H9 (cell line): ENCODE measurements at regions not wholly inside any gene's neighbourhood (a gene's known extent, or its start where the extent isn't known, plus 50 kb on each side); places are given as distances from the start of the nearest gene placed in this dataset.

Experiments
- DNase-seq: peaks from one replicate; pipeline ENCODE4 v3.0.0-alpha.2; 2017
- H2AFZ ChIP-seq: one replicate; pipeline ENCODE4 v1.6.1; 2013; ENCODE audit warnings: mild to moderate bottlenecking, low read length, control low read depth, moderate library complexity
- H2AK5ac ChIP-seq: 2 replicates; pipeline ENCODE4 v1.6.1; 2013; ENCODE audit warnings: low read length, control low read depth, mixed read lengths; ENCODE audit not compliant: insufficient read length
- H2BK120ac ChIP-seq: one replicate; pipeline ENCODE4 v1.6.1; 2013; ENCODE audit warnings: low read depth, mild to moderate bottlenecking, low read length, control low read depth, inconsistent platforms; ENCODE audit not compliant: poor library complexity, severe bottlenecking
- H2BK12ac ChIP-seq: 2 replicates; pipeline ENCODE4 v1.6.1; 2013; ENCODE audit warnings: low read length, control low read depth, mixed read lengths, low read depth; ENCODE audit not compliant: insufficient read length
- H2BK15ac ChIP-seq: 2 replicates; pipeline ENCODE4 v1.6.1; 2013; ENCODE audit warnings: low read depth, low read length, control low read depth
- H2BK20ac ChIP-seq: one replicate; pipeline ENCODE4 v1.6.1; 2013; ENCODE audit warnings: low read depth, mild to moderate bottlenecking, low read length, control low read depth, inconsistent platforms; ENCODE audit not compliant: poor library complexity, severe bottlenecking
- H2BK5ac ChIP-seq: 2 replicates; pipeline ENCODE4 v1.6.1; 2013; ENCODE audit warnings: low read length, control low read depth, mixed read lengths; ENCODE audit not compliant: insufficient read length
- H3K14ac ChIP-seq: 2 replicates; pipeline ENCODE4 v1.6.1; 2013; ENCODE audit warnings: low read length, control low read depth; ENCODE audit not compliant: insufficient read depth
- H3K18ac ChIP-seq: 2 replicates; pipeline ENCODE4 v1.6.1; 2013; ENCODE audit warnings: low read depth, mild to moderate bottlenecking, mixed read lengths, low read length, control low read depth; ENCODE audit not compliant: insufficient read length
- H3K23ac ChIP-seq: 2 replicates; pipeline ENCODE4 v1.6.1; 2013; ENCODE audit warnings: low read length, control low read depth, mixed read lengths, low read depth; ENCODE audit not compliant: insufficient read length
- H3K23me2 ChIP-seq: 2 replicates; pipeline ENCODE4 v1.6.1; 2013; ENCODE audit warnings: low read depth, mild to moderate bottlenecking, mixed read lengths, low read length, control low read depth; ENCODE audit not compliant: insufficient read length, poor library complexity, severe bottlenecking
- H3K27ac ChIP-seq: 2 replicates; pipeline ENCODE4 v1.5.1; 2013; ENCODE audit warnings: low read length, control low read depth, mixed read lengths, low read depth; ENCODE audit not compliant: insufficient read length
- H3K27me3 ChIP-seq: 2 replicates; pipeline ENCODE4 v1.6.1; 2013; ENCODE audit warnings: low read length, control low read depth, inconsistent platforms; ENCODE audit not compliant: insufficient read depth
- H3K4ac ChIP-seq: 2 replicates; pipeline ENCODE4 v1.6.1; 2013; ENCODE audit warnings: low read depth, mild to moderate bottlenecking, control low read depth, inconsistent platforms, low read length, moderate library complexity
- H3K4me1 ChIP-seq: 2 replicates; pipeline ENCODE4 v1.6.1; 2013; ENCODE audit warnings: low read length, control low read depth, inconsistent platforms; ENCODE audit not compliant: insufficient read depth
- H3K4me2 ChIP-seq: 2 replicates; pipeline ENCODE4 v1.6.1; 2013; ENCODE audit warnings: low read length, control low read depth, mixed read lengths; ENCODE audit not compliant: insufficient read length, insufficient read depth
- H3K56ac ChIP-seq: 2 replicates; pipeline ENCODE4 v1.6.1; 2013; ENCODE audit warnings: low read depth, mild to moderate bottlenecking, mixed read lengths, low read length, control low read depth; ENCODE audit not compliant: insufficient read length
- H3K79me1 ChIP-seq: 2 replicates; pipeline ENCODE4 v1.6.1; 2013; ENCODE audit warnings: low read depth, mild to moderate bottlenecking, moderate library complexity, low read length, control low read depth, inconsistent platforms; ENCODE audit not compliant: insufficient read depth, poor library complexity, severe bottlenecking
- H3K79me2 ChIP-seq: 2 replicates; pipeline ENCODE4 v1.6.1; 2013; ENCODE audit warnings: low read length, control low read depth, inconsistent platforms; ENCODE audit not compliant: insufficient read depth
- H3K9ac ChIP-seq: 2 replicates; pipeline ENCODE4 v1.6.1; 2013; ENCODE audit warnings: low read length, control low read depth, mixed read lengths; ENCODE audit not compliant: insufficient read length; ENCODE audit errors: extremely low read depth
- H3K9me3 ChIP-seq: one replicate; pipeline ENCODE4 v1.6.1; 2013; ENCODE audit warnings: low read depth, low read length, inconsistent platforms; ENCODE audit not compliant: control insufficient read depth
- H3T11ph ChIP-seq: one replicate; pipeline ENCODE4 v1.6.1; 2013; ENCODE audit warnings: mild to moderate bottlenecking, low read length, control low read depth, inconsistent platforms
- H4K20me1 ChIP-seq: one replicate; pipeline ENCODE4 v1.6.1; 2013; ENCODE audit not compliant: control insufficient read depth, insufficient read length, insufficient read depth
- H4K5ac ChIP-seq: 2 replicates; pipeline ENCODE4 v1.6.1; 2013; ENCODE audit warnings: low read depth, mild to moderate bottlenecking, mixed read lengths, low read length, control low read depth; ENCODE audit not compliant: insufficient read length
- H4K8ac ChIP-seq: replicated peaks from 2 replicates; pipeline ENCODE4 v1.6.1; 2013; ENCODE audit warnings: low read length, control low read depth, mixed read lengths, low read depth; ENCODE audit not compliant: insufficient read length
- H4K91ac ChIP-seq: 2 replicates; pipeline ENCODE4 v1.6.1; 2013; ENCODE audit warnings: low read depth, mild to moderate bottlenecking, moderate library complexity, mixed read lengths, low read length, control low read depth; ENCODE audit not compliant: insufficient read length
- H3K27ac Mint-ChIP-seq, 3 experiments: 2 replicates in 2 of 3; 3 replicates in 1 of 3; pipeline ENCODE4 v1.8.0; 2020 to 2021; ENCODE audit warnings: mixed read lengths in 3 of 3, mild to moderate bottlenecking in 1 of 3, moderate library complexity in 1 of 3
- H3K27me3 Mint-ChIP-seq: 2 replicates; pipeline ENCODE4 v1.8.0; 2021; ENCODE audit warnings: low read depth, mild to moderate bottlenecking, moderate library complexity, mixed read lengths
- H3K36me3 Mint-ChIP-seq, 3 experiments: 2 replicates in 2 of 3; 3 replicates in 1 of 3; pipeline ENCODE4 v1.8.0; 2020 to 2021; ENCODE audit warnings: low read depth in 3 of 3, mixed read lengths in 3 of 3; ENCODE audit not compliant: insufficient read depth in 1 of 3
- H3K4me1 Mint-ChIP-seq, 2 experiments: 2 replicates each; pipeline ENCODE4 v1.8.0; 2020; ENCODE audit warnings: mixed read lengths in 2 of 2
- H3K4me3 Mint-ChIP-seq, 2 experiments: 2 replicates in 1 of 2; 3 replicates in 1 of 2; pipeline ENCODE4 v1.8.0; 2020 to 2021; ENCODE audit warnings: mild to moderate bottlenecking in 2 of 2, mixed read lengths in 2 of 2, moderate library complexity in 1 of 2
- H3K9me3 Mint-ChIP-seq, 2 experiments: 2 replicates in 1 of 2; 3 replicates in 1 of 2; pipeline ENCODE4 v1.8.0; 2020; ENCODE audit warnings: mild to moderate bottlenecking in 2 of 2, mixed read lengths in 2 of 2, moderate library complexity in 1 of 2
- CTCF ChIP-seq: fragments of 200-600 bp; sonication (generic); conservative IDR thresholded peaks from 3 replicates; pipeline ENCODE4 v1.8.0; 2021; ENCODE audit warnings: antibody characterized with exemption, mild to moderate bottlenecking
- WGBS: extraction: QIAGEN DNeasy Blood & Tissue Kit; methylation state at CpG from one replicate; pipeline ENCODE4 v1.1.7; 2013; ENCODE audit warnings: missing lambda C conversion rate, low lambda C conversion rate, mixed read lengths; ENCODE audit not compliant: insufficient read length; ENCODE audit errors: extremely low coverage; 5-methylcytosine and 5-hydroxymethylcytosine counted together

- WGBS, result no CpG with 5 or more reads among the region's 7 CpGs
- Histone ChIP-seq H3K18ac (no peak overlapping the region), H3K14ac (no peak overlapping the region), H3K4ac (no peak overlapping the region), H2BK5ac (no peak overlapping the region), H3K27ac (no peak overlapping the region), H3K9ac (no peak overlapping the region), H4K91ac (no peak overlapping the region), H3K27me3 (no peaks in the 10 kb centered on the region), H4K20me1 (no peaks in the 10 kb centered on the region), H2BK12ac (no peak overlapping the region), H2BK120ac (no peak overlapping the region), H2BK20ac (no peak overlapping the region), H3K23me2 (no peaks in the 10 kb centered on the region), H3K4me2 (no peak overlapping the region), H4K5ac (no peak overlapping the region), H2AFZ (no peak overlapping the region), H3K4me1 (no peaks in the 10 kb centered on the region; the same call in 1 of the 2 replicates), H2BK15ac (no peak overlapping the region), H4K8ac (no peak overlapping the region), H3K56ac (no peak overlapping the region), H3K79me1 (no peaks in the 10 kb centered on the region), H3K79me2 (no peaks in the 10 kb centered on the region), H3K9me3 (no peaks in the 10 kb centered on the region), H2AK5ac (no peak overlapping the region), H3T11ph (no peak overlapping the region), H3K23ac (no peak overlapping the region)
- Mint-ChIP-seq H3K27ac (no peak overlapping the region), H3K4me1 (peaks cover 9 to 10% of the 10 kb centered on the region in 2 experiments), H3K9me3 (peaks cover 3 to 6% of the 10 kb centered on the region in 2 experiments; a peak in 4 of 5 replicates), H3K36me3 (no peaks in the 10 kb centered on the region; a peak in 2 of 7 replicates), H3K27me3 (peaks cover 13% of the 10 kb centered on the region), H3K4me3 (no peak overlapping the region)
- no peak for TF ChIP-seq CTCF
- DNase-seq, result no peak
Measured at GRCh38 chr5:2687746-2688145, 63.7 kb downstream of the IRX2 start.
